ENCODE measurements at regions not wholly inside any gene's neighbourhood (a gene's known extent, or its start where the extent isn't known, plus 50 kb on each side); places are given as distances from the start of the nearest gene placed in this dataset.

DNA sequence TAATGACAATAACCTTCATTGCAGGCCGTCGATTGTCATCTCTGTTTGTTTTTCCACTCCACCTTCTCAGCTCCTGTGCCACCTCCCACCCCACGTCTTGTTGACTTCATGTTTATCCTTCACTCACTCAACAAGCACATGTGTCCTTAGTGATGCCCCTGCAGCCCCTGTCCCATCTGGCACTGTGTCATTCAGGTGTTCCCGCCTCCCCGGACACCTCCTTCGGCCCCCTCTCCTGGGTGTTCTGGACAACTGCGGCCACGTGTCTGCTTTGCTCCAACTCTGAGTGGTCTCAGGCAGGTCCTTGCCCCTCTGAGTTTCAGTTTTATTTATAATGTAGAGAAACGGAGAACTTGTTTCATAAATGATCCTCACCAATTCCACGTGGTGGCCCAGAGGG, 91.0 kb upstream of the COL5A1 start:
- Histone ChIP-seq H3K9me3 (ENCODE audit: control insufficient read depth in 2 of 2, insufficient read depth in 1 of 2, low read depth in 1 of 2, low read length in 1 of 2) (no peaks in the 10 kb centered on the region), H3K4me3 (ENCODE audit: low read depth in 1 of 3, low read length in 3 of 3) (no peak overlapping the region), H3K27ac (ENCODE audit: low read depth in 1 of 3, low read length in 2 of 3) (no peak overlapping the region), H3K4me1 (ENCODE audit: control insufficient read depth in 3 of 3, insufficient read depth in 2 of 3, low read depth in 1 of 3, low read length in 2 of 3) (peaks cover 0 to 19% (median 0%) of the 10 kb centered on the region in 3 donors), H3K36me3 (ENCODE audit: control insufficient read depth in 3 of 3, insufficient read depth in 2 of 3, low read depth in 1 of 3, low read length in 3 of 3) (no peaks in the 10 kb centered on the region), H3K27me3 (ENCODE audit: control insufficient read depth in 3 of 3, insufficient read depth in 3 of 3, low read length in 3 of 3) (peaks cover 0 to 2% (median 0%) of the 10 kb centered on the region in 3 donors)
- DNase-seq (no peak), FAIRE-seq (no peak)
- WGBS, 3 donors: 71 to 80% (median 74%) methylated on average over 10 of the region's 10 CpGs

DNA sequence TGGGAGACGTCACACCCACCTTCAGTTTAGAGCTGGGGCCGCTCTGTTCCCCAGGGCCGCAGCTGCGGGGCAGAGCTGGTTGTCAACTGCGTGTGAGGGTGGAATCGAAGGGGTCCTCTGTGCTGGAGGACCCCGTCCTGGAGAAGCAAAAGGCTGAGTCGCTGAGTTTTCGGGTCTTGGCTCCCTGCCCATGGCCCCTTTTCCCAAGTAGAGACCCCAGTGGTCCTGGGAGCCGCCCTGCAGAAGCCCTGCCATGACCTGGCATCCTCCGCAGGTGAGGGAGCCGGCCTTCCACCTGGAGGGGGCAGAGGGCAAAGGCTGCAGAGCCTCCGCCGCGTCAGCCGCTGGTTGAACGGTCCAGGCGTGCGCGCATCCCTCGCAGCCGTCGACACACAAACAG, 90.4 kb upstream of the COL5A1 start:
- peaks cover 0 to 14% (median 0%) of the 10 kb centered on the region in 3 donors for H3K4me1 ChIP-seq (ENCODE audit: control insufficient read depth in 3 of 3, insufficient read depth in 2 of 3, low read depth in 1 of 3, low read length in 2 of 3)
- FAIRE-seq (no peak), DNase-seq (no peak)
- no peaks in the 10 kb centered on the region for H3K9me3 ChIP-seq (ENCODE audit: control insufficient read depth in 2 of 2, insufficient read depth in 1 of 2, low read depth in 1 of 2, low read length in 1 of 2)
- 82 to 91% (median 86%) methylated on average over 20 to 23 of the region's 23 CpGs for WGBS, 3 donors
- no peaks in the 10 kb centered on the region for H3K36me3 ChIP-seq (ENCODE audit: control insufficient read depth in 3 of 3, insufficient read depth in 2 of 3, low read depth in 1 of 3, low read length in 3 of 3)
- no peak overlapping the region for H3K27ac ChIP-seq (ENCODE audit: low read depth in 1 of 3, low read length in 2 of 3)
- H3K4me3 ChIP-seq (ENCODE audit: low read depth in 1 of 3, low read length in 3 of 3): no peak overlapping the region
- peaks cover 0 to 2% (median 0%) of the 10 kb centered on the region in 3 donors for H3K27me3 ChIP-seq (ENCODE audit: control insufficient read depth in 3 of 3, insufficient read depth in 3 of 3, low read length in 3 of 3)

DNA sequence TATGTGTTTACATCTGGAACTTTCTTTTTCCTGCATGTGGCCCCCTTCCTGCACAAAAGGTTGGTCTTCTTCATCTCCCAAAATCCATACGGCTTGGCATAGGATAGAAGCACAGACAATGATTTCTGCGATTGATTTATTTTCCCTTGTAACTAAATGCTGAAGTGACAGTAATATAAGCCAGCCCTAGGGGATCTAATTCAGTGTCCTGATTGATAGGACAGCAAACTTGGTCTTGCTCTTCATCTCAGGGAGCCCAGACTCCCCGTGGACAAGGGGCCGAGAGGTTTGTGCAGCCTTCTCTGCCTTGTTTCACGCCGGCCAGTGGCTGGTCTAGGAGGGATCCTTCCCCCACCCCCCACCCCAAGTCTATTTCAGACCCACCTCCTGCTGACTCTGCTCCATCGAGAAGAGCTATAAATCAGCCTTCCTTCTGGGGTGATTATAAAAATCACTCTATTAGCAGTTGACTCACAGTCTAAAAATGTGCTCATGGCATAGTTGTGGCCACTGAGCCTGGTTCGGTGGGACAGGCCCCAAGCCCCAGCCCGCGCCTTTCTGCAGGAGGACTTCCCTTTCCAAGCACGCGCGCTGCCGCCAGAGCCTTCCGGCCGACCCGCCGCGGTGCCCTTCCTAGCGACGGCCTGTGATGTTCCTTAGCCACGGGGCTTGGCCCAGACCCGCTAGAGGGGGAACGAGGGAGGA, 89.8 kb upstream of the COL5A1 start:
- Histone ChIP-seq H3K27me3 (ENCODE audit: control insufficient read depth in 3 of 3, insufficient read depth in 3 of 3, low read length in 3 of 3) (peaks cover 0 to 2% (median 0%) of the 10 kb centered on the region in 3 donors), H3K9me3 (ENCODE audit: control insufficient read depth in 2 of 2, insufficient read depth in 1 of 2, low read depth in 1 of 2, low read length in 1 of 2) (no peaks in the 10 kb centered on the region), H3K4me3 (ENCODE audit: low read depth in 1 of 3, low read length in 3 of 3) (no peak overlapping the region), H3K27ac (ENCODE audit: low read depth in 1 of 3, low read length in 2 of 3) (no peak overlapping the region), H3K4me1 (ENCODE audit: control insufficient read depth in 3 of 3, insufficient read depth in 2 of 3, low read depth in 1 of 3, low read length in 2 of 3) (peaks cover 0 to 9% (median 0%) of the 10 kb centered on the region in 3 donors), H3K36me3 (ENCODE audit: control insufficient read depth in 3 of 3, insufficient read depth in 2 of 3, low read depth in 1 of 3, low read length in 3 of 3) (no peaks in the 10 kb centered on the region)
- DNase-seq (no peak), FAIRE-seq (no peak)
- 33 to 63% (median 46%) methylated on average over 24 of the region's 24 CpGs for WGBS, 3 donors

- no peak overlapping the region for H3K4me3 ChIP-seq (ENCODE audit: low read depth in 1 of 3, low read length in 3 of 3)
- no peaks in the 10 kb centered on the region for H3K9me3 ChIP-seq (ENCODE audit: control insufficient read depth in 2 of 2, insufficient read depth in 1 of 2, low read depth in 1 of 2, low read length in 1 of 2)
- peaks cover 0 to 2% (median 0%) of the 10 kb centered on the region in 3 donors for H3K27me3 ChIP-seq (ENCODE audit: control insufficient read depth in 3 of 3, insufficient read depth in 3 of 3, low read length in 3 of 3)
- FAIRE-seq (no peak), DNase-seq (no peak)
- no peak overlapping the region for H3K27ac ChIP-seq (ENCODE audit: low read depth in 1 of 3, low read length in 2 of 3)
- H3K36me3 ChIP-seq (ENCODE audit: control insufficient read depth in 3 of 3, insufficient read depth in 2 of 3, low read depth in 1 of 3, low read length in 3 of 3): no peaks in the 10 kb centered on the region
- peaks cover 0 to 7% (median 0%) of the 10 kb centered on the region in 3 donors for H3K4me1 ChIP-seq (ENCODE audit: control insufficient read depth in 3 of 3, insufficient read depth in 2 of 3, low read depth in 1 of 3, low read length in 2 of 3)
- WGBS, 3 donors: 57 to 69% (median 63%) methylated on average over 8 to 9 of the region's 9 CpGs
Measured at GRCh38 chr9:134552349-134552990, 89.1 kb upstream of the COL5A1 start.

- Histone ChIP-seq H3K9me3 (ENCODE audit: control insufficient read depth in 2 of 2, insufficient read depth in 1 of 2, low read depth in 1 of 2, low read length in 1 of 2) (no peaks in the 10 kb centered on the region), H3K4me3 (ENCODE audit: low read depth in 1 of 3, low read length in 3 of 3) (no peak overlapping the region), H3K27me3 (ENCODE audit: control insufficient read depth in 3 of 3, insufficient read depth in 3 of 3, low read length in 3 of 3) (peaks cover 0 to 2% (median 0%) of the 10 kb centered on the region in 3 donors), H3K4me1 (ENCODE audit: control insufficient read depth in 3 of 3, insufficient read depth in 2 of 3, low read depth in 1 of 3, low read length in 2 of 3) (peaks cover 0 to 7% (median 0%) of the 10 kb centered on the region in 3 donors), H3K27ac (ENCODE audit: low read depth in 1 of 3, low read length in 2 of 3) (no peak overlapping the region), H3K36me3 (ENCODE audit: control insufficient read depth in 3 of 3, insufficient read depth in 2 of 3, low read depth in 1 of 3, low read length in 3 of 3) (no peaks in the 10 kb centered on the region)
- DNase-seq (no peak), FAIRE-seq (no peak)
- 64 to 69% (median 65%) methylated on average over 24 to 26 of the region's 26 CpGs for WGBS, 3 donors
Measured at GRCh38 chr9:134553061-134553891, 88.3 kb upstream of the COL5A1 start.

GRCh38 chr9:134553996-134554372, 87.6 kb upstream of the COL5A1 start:
- H3K27me3 ChIP-seq (ENCODE audit: control insufficient read depth in 3 of 3, insufficient read depth in 3 of 3, low read length in 3 of 3): peaks cover 0 to 2% (median 0%) of the 10 kb centered on the region in 3 donors
- 79 to 84% (median 81%) methylated on average over 10 of the region's 10 CpGs for WGBS, 3 donors
- no peak for DNase-seq

GRCh38 chr9:134554373-134555093, 87.1 kb upstream of the COL5A1 start:
- Histone ChIP-seq H3K36me3 (ENCODE audit: control insufficient read depth in 3 of 3, insufficient read depth in 2 of 3, low read depth in 1 of 3, low read length in 3 of 3) (no peaks in the 10 kb centered on the region), H3K4me1 (ENCODE audit: control insufficient read depth in 3 of 3, insufficient read depth in 2 of 3, low read depth in 1 of 3, low read length in 2 of 3) (peaks cover 0 to 7% (median 0%) of the 10 kb centered on the region in 3 donors), H3K27ac (ENCODE audit: low read depth in 1 of 3, low read length in 2 of 3) (no peak overlapping the region), H3K4me3 (ENCODE audit: low read depth in 1 of 3, low read length in 3 of 3) (no peak overlapping the region), H3K9me3 (ENCODE audit: control insufficient read depth in 2 of 2, insufficient read depth in 1 of 2, low read depth in 1 of 2, low read length in 1 of 2) (no peaks in the 10 kb centered on the region), H3K27me3 (ENCODE audit: control insufficient read depth in 3 of 3, insufficient read depth in 3 of 3, low read length in 3 of 3) (peaks cover 0 to 2% (median 0%) of the 10 kb centered on the region in 3 donors)
- no peak for FAIRE-seq
- DNase-seq: no peak
- WGBS, 3 donors: 72 to 74% (median 73%) methylated on average over 22 of the region's 22 CpGs

More at GRCh38 chr9:134553996-134554372, 87.6 kb upstream of the COL5A1 start:
- peaks cover 0 to 7% (median 0%) of the 10 kb centered on the region in 3 donors for H3K4me1 ChIP-seq (ENCODE audit: control insufficient read depth in 3 of 3, insufficient read depth in 2 of 3, low read depth in 1 of 3, low read length in 2 of 3)
- no peaks in the 10 kb centered on the region for H3K36me3 ChIP-seq (ENCODE audit: control insufficient read depth in 3 of 3, insufficient read depth in 2 of 3, low read depth in 1 of 3, low read length in 3 of 3)
- H3K4me3 ChIP-seq (ENCODE audit: low read depth in 1 of 3, low read length in 3 of 3): no peak overlapping the region
- FAIRE-seq: no peak
- no peaks in the 10 kb centered on the region for H3K9me3 ChIP-seq (ENCODE audit: control insufficient read depth in 2 of 2, insufficient read depth in 1 of 2, low read depth in 1 of 2, low read length in 1 of 2)
- H3K27ac ChIP-seq (ENCODE audit: low read depth in 1 of 3, low read length in 2 of 3): no peak overlapping the region
